Memory B cell (primary cell): ENCODE measurements at regions not wholly inside any gene's neighbourhood (a gene's known extent, or its start where the extent isn't known, plus 50 kb on each side); places are given as distances from the start of the nearest gene placed in this dataset.

Experiments
- ATAC-seq: fragments of 150-1000 bp; cut with Tn5 transposase; 2 replicates; pipeline ENCODE4 v1.10.0; 2021; ENCODE audit warnings: low read depth, mild to moderate bottlenecking, moderate library complexity
- DNase-seq, 2 donors: peaks; one replicate each; pipeline ENCODE4 v3.0.0; 2022; ENCODE audit warnings: low spot score in 2 of 2
- H3K27ac Mint-ChIP-seq: one replicate; pipeline ENCODE4 v1.8.0; 2022; ENCODE audit warnings: mild to moderate bottlenecking, moderate library complexity, mixed read lengths
- H3K27me3 Mint-ChIP-seq: one replicate; pipeline ENCODE4 v1.8.0; 2022; ENCODE audit warnings: mixed read lengths
- H3K36me3 Mint-ChIP-seq: one replicate; pipeline ENCODE4 v1.8.0; 2022; ENCODE audit warnings: mild to moderate bottlenecking, mixed read lengths
- H3K4me1 Mint-ChIP-seq: one replicate; pipeline ENCODE4 v1.8.0; 2022; ENCODE audit warnings: mixed read lengths
- H3K4me3 Mint-ChIP-seq: one replicate; pipeline ENCODE4 v1.8.0; 2022; ENCODE audit warnings: mild to moderate bottlenecking, moderate library complexity, mixed read lengths
- H3K9me3 Mint-ChIP-seq: one replicate; pipeline ENCODE4 v1.8.0; 2022; ENCODE audit warnings: mixed read lengths

DNA sequence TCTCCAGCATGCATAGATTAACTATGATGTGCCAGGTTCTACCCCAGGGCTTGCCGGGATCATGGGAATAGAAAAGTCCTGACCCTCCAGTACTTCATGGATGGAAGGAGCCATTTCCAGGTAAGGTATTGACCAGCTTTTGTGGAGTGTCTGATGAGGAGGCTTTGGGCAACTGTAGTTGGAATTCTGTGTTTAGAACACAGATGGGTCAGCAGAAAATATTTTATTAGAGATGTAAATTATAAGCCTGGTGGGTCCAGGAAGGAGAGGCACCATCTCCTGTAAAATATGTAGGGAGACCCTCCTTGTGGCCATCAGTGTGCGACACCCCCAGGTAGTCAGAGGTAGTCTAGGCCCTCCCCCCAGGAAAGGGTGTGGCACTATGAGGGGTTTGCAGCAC lies 156.2 kb downstream of the IRX1 start:
- no peak for DNase-seq
- H3K9me3 Mint-ChIP-seq, result peaks cover 7% of the 10 kb centered on the region
- ATAC-seq, result no peak
- no peaks in the 10 kb centered on the region for H3K27me3 Mint-ChIP-seq
- no peaks in the 10 kb centered on the region for H3K4me1 Mint-ChIP-seq
- H3K36me3 Mint-ChIP-seq, result no peaks in the 10 kb centered on the region
- H3K27ac Mint-ChIP-seq, result no peak overlapping the region
- no peak overlapping the region for H3K4me3 Mint-ChIP-seq

DNA sequence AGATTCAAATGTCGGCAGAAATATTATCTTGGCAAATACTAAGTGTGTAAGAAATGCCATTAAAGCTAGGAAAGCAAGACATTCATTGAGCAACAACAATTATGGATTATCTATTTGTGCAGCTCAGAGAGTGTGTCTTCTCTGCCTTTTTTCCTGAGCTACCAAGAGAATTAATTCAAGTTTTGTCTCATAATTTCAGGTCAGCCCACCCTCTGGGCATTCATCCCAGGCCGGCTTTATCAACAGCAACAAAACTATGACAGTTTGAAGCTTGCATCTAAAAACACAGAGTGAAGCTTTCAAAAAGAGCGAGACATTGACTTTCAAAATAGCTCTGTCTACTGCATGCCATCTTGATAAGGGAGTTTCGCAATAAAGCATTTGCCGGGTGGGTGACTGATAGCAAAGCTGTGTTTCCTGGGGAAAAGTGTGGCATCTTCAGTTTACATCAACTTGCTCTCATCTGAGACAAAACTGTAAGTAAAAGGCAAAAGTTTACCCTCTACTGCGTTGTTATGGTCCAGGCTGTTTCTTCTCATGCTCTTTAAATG lies 182.4 kb downstream of the IRX1 start:
- Mint-ChIP-seq H3K27ac (no peak overlapping the region), H3K4me1 (no peaks in the 10 kb centered on the region), H3K9me3 (peaks cover 2% of the 10 kb centered on the region), H3K4me3 (no peak overlapping the region), H3K27me3 (no peaks in the 10 kb centered on the region), H3K36me3 (no peaks in the 10 kb centered on the region)
- ATAC-seq (no peak), DNase-seq (no peak)

DNA sequence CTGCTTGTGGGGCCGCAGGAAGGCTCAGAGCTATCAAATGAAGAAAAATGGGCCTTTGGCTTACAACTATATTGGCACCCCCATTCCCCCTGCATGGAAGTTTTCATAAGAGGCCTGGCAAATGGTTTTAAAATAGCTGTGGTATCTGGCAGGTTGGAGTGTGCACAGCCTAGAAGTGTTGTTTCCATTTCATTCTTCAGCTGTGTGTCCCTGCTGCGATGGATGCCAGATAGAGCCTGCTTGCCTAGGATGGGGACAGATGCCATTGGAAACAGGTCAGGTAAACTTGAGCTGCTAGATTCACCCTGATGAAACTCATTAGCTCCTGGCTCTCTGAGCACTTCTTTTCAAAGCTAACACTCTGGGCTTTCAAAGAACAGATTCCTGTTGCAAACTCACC lies 183.3 kb downstream of the IRX1 start:
- Mint-ChIP-seq H3K9me3 (peaks cover 1% of the 10 kb centered on the region), H3K4me3 (no peak overlapping the region), H3K36me3 (no peaks in the 10 kb centered on the region), H3K27ac (no peak overlapping the region), H3K27me3 (no peaks in the 10 kb centered on the region), H3K4me1 (no peaks in the 10 kb centered on the region)
- DNase-seq (no peak), ATAC-seq (no peak)

DNA sequence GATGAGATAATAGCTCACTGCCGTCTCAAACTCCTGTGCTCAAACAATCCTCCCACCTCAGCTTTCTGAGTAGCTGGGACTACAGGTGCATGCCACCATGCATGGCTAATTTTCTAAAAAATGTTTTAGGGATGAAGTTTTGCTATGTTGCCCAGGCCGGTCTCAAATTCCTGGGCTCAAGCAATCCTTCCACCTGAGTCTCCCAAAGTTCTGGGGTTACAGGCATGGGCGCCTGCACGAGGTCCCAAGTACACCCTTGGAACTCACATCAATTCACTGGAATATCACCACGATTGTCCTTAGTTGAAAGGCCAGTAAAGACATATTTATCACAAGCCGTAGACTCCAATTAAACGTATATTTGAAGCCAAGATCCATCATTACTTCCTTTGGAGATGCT lies 184.6 kb downstream of the IRX1 start:
- Mint-ChIP-seq H3K27me3 (no peaks in the 10 kb centered on the region), H3K9me3 (no peaks in the 10 kb centered on the region), H3K36me3 (no peaks in the 10 kb centered on the region), H3K27ac (no peak overlapping the region), H3K4me3 (no peak overlapping the region), H3K4me1 (no peaks in the 10 kb centered on the region)
- no peak for DNase-seq
- ATAC-seq, result no peak

DNA sequence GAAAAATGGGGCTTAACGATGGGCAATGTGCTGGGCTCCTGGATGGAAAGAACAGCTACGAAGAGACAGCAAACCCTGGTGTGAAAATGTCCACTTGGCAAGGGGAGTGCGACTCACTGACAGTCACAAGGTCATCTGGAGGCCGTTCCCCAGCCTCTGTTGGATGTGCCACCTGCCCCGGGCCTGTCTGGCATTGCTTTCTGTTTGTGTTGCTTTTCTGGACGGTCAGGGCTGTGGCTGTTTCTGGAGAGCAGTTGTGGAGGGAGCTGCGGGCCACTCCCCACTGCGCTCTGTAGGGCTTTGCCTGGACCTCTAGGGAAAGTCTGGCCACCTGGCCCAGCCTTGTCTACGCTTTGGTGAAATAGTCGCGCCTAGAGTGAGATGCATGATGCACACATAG lies 185.3 kb downstream of the IRX1 start:
- Mint-ChIP-seq H3K27ac (no peak overlapping the region), H3K27me3 (no peaks in the 10 kb centered on the region), H3K9me3 (no peaks in the 10 kb centered on the region), H3K36me3 (no peaks in the 10 kb centered on the region), H3K4me1 (no peaks in the 10 kb centered on the region), H3K4me3 (no peak overlapping the region)
- no peak for DNase-seq
- ATAC-seq, result no peak

DNA sequence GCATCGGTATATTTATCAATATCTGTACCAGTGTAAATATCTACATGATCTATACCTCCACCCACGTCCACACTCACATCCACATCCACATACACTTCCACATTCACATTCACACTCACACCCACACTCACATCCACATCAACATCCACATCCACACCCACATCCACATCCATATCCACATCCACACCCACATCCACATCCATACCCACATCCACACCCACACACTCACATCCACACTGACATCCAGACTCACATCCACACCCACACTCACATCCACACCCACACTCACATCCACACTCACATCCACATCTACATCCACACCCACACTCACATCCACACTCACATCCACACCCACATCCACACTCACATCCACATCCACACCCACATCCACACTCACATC lies 189.2 kb downstream of the IRX1 start:
- Mint-ChIP-seq H3K27me3 (no peaks in the 10 kb centered on the region), H3K9me3 (no peaks in the 10 kb centered on the region), H3K4me1 (no peaks in the 10 kb centered on the region), H3K36me3 (no peaks in the 10 kb centered on the region), H3K4me3 (no peak overlapping the region), H3K27ac (no peak overlapping the region)
- ATAC-seq (no peak), DNase-seq (no peak)

DNA sequence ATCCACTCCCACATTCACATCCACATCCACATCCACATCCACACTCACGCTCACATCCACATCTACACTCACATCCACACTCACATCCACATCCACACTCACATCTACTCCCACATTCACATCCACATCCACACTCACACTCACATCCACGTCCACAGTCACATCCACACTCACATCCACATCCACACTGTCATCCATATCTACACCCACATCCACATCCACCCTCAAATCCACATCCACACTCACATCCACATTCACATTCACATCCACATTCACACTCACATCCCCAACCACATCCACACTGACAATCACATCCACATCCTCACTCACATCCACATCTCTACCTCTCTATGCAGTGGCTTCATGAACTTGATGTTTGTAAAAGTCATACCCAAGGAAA lies 190.5 kb downstream of the IRX1 start:
- Mint-ChIP-seq H3K27me3 (no peaks in the 10 kb centered on the region), H3K36me3 (no peaks in the 10 kb centered on the region), H3K4me3 (no peak overlapping the region), H3K4me1 (no peaks in the 10 kb centered on the region), H3K27ac (no peak overlapping the region), H3K9me3 (no peaks in the 10 kb centered on the region)
- no peak for DNase-seq
- ATAC-seq, result no peak

DNA sequence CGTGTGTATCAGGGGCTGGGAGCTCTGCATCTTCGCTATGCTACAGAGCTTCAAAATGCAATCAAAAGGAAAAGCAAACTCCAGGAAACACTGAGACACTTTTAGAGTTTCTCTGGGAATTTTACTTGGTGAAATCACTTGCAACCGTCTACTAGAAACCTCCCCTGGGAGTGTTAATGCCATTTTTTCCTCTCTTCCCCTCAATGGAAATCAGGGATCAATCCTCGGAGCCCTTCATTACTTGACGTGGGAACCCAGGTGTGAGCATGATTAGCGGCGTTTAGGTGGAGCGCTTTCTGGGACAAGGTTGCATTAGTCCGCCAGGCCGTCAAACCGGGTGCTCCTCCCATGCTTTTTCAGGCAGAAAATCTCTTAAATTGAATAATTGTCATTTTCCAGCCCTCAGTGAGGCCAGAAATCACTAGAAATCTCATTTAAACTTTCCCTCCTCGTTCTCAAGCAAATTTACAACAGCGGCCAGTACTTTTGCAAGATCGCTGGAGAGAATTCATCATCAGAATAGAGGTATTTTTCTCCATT lies 191.3 kb downstream of the IRX1 start:
- Mint-ChIP-seq H3K36me3 (no peaks in the 10 kb centered on the region), H3K9me3 (no peaks in the 10 kb centered on the region), H3K27ac (no peak overlapping the region), H3K4me3 (no peak overlapping the region), H3K27me3 (no peaks in the 10 kb centered on the region), H3K4me1 (no peaks in the 10 kb centered on the region)
- ATAC-seq (no peak), DNase-seq (no peak)

DNA sequence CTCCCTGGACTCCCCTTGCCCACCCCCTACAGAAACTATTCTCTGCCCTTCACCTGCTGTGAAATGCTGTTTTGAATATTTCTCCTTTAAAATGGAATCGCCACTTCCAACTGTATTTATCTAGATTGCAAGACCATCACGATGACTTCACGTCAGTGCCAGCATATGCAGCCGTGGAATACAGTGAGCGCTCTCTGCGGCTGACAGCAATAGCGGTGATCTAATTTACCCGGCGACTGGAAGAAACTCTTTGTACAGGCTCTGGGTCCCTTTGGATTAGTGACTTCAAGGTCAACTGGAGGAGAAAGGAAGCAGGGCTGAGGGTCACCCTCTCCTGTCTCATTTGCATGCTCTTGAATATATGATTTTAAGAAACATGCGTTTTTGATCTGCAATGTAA lies 192.0 kb downstream of the IRX1 start:
- Mint-ChIP-seq H3K9me3 (no peaks in the 10 kb centered on the region), H3K4me3 (no peak overlapping the region), H3K4me1 (no peaks in the 10 kb centered on the region), H3K36me3 (no peaks in the 10 kb centered on the region), H3K27me3 (no peaks in the 10 kb centered on the region), H3K27ac (no peak overlapping the region)
- DNase-seq, result no peak
- no peak for ATAC-seq

DNA sequence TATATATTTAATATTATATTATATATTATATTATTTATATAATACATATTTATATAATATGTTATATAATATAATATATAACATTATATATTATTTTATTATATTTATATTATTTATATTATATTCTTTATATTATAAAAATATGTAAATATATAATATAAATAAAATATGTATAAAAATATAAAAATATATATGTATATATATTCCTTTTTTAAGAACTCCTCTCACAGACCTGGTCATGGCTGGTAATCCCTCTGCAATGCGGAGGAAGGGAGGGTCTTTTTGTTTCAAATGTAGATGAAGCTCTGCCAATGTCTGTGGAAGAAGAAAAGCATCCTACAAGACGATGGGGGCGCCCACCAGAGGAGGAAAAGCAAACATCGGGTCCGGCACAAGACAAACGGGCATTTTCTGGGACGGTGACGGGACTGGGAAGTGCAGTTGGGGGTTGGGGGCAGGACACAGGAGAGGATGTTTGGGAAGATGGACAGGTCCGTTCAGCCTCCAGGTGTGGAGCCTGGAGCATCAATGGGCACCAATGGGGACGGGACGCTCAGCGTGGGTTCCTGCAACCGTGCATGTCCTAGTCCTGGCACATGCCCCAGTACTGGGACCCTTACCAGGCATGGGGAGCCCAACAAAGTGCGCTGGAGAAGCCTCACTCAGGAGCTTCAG lies 194.0 kb downstream of the IRX1 start:
- H3K4me3 Mint-ChIP-seq, result no peak overlapping the region
- ATAC-seq, result no peak
- H3K27me3 Mint-ChIP-seq, result no peaks in the 10 kb centered on the region
- no peaks in the 10 kb centered on the region for H3K4me1 Mint-ChIP-seq
- no peak for DNase-seq
- H3K27ac Mint-ChIP-seq, result no peak overlapping the region
- H3K9me3 Mint-ChIP-seq, result peaks cover 5% of the 10 kb centered on the region
- no peaks in the 10 kb centered on the region for H3K36me3 Mint-ChIP-seq

DNA sequence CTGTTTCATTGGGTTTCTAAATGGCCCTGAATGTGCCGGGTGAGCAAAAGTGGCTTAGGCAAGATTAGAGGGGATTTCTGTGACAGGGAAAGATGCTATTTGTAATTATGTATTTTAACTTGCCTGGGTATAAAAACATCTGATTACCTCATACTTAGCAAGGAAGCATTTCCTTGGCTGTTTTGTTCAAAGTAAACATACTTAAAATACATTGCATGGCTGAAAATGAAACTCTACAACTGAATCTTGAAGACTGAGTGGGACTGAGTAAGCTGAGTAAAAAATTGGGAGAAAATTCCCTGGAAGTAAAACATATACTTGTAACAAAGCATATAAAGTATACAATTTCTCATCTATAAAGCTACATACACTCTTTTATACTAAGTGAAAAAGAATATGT lies 197.5 kb downstream of the IRX1 start:
- Mint-ChIP-seq H3K4me3 (no peak overlapping the region), H3K36me3 (no peaks in the 10 kb centered on the region), H3K27ac (no peak overlapping the region), H3K4me1 (no peaks in the 10 kb centered on the region), H3K9me3 (peaks cover 7% of the 10 kb centered on the region), H3K27me3 (no peaks in the 10 kb centered on the region)
- DNase-seq (no peak), ATAC-seq (no peak)

DNA sequence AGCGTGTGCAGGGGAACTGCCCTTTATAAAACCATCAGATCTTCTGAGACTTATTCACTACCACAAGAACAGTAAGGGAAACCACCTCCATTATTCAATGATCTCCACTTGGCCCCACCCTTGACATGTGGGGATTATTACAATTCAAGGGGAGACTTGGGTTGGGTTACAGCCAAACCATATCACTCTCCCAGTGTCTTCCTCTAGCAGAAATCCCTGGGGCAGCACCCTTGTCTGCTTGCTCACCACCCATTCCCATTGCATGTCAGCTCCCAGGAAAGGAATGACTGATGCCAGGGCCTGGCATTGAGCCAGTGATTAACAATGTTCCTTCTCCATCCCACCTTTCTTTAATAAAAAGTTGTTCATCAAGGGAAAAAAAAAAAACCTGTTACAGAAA lies 199.0 kb downstream of the IRX1 start:
- Mint-ChIP-seq H3K27me3 (no peaks in the 10 kb centered on the region), H3K36me3 (no peaks in the 10 kb centered on the region), H3K27ac (no peak overlapping the region), H3K4me1 (no peaks in the 10 kb centered on the region), H3K9me3 (peaks cover 7% of the 10 kb centered on the region), H3K4me3 (no peak overlapping the region)
- ATAC-seq (no peak), DNase-seq (no peak)

DNA sequence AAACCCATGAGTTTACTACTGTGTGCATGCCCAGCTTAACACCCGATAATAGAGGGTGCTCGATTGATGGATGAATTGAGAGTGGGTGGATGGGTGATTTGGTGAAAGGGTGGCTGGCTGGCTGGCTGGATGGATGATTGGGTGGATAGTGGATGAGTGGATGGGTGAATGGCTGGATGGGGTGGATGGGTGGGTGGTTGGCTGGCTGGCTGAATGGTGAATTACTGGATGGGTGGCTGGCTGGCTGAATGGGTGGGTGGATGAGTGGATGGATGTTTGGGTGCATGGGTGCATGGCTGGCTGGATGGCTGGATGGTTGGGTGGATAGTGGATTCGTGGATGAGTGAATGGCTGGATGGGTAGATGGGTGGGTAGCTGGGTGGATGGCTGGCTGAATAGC lies 201.1 kb downstream of the IRX1 start:
- H3K9me3 Mint-ChIP-seq, result peaks cover 8% of the 10 kb centered on the region
- H3K27me3 Mint-ChIP-seq, result no peaks in the 10 kb centered on the region
- no peak for ATAC-seq
- H3K4me3 Mint-ChIP-seq, result no peak overlapping the region
- no peaks in the 10 kb centered on the region for H3K4me1 Mint-ChIP-seq
- H3K27ac Mint-ChIP-seq, result no peak overlapping the region
- H3K36me3 Mint-ChIP-seq, result no peaks in the 10 kb centered on the region
- DNase-seq, result no peak

DNA sequence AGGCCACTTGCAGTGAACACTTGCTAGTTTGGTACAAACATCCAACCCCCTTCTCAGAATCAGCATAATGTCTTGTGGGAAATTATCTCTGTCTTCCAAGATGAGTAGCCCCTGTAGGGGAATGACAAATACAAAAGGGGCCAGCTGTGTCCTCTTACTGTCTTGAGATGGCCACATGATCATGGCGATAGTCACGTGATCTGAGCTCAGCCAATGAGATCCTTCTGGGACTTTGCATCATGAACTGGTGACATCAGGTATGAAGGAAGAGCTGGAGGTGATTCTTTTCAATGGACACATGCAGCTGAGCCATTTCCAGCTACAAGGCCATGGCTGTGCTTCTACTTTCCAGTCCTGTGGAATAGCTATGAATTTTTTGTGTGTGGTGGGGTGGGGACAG lies 206.3 kb downstream of the IRX1 start:
- H3K4me1 Mint-ChIP-seq, result no peaks in the 10 kb centered on the region
- H3K9me3 Mint-ChIP-seq, result peaks cover 2% of the 10 kb centered on the region
- H3K4me3 Mint-ChIP-seq, result no peak overlapping the region
- no peaks in the 10 kb centered on the region for H3K36me3 Mint-ChIP-seq
- ATAC-seq, result no peak
- no peak for DNase-seq
- no peak overlapping the region for H3K27ac Mint-ChIP-seq
- no peaks in the 10 kb centered on the region for H3K27me3 Mint-ChIP-seq

DNA sequence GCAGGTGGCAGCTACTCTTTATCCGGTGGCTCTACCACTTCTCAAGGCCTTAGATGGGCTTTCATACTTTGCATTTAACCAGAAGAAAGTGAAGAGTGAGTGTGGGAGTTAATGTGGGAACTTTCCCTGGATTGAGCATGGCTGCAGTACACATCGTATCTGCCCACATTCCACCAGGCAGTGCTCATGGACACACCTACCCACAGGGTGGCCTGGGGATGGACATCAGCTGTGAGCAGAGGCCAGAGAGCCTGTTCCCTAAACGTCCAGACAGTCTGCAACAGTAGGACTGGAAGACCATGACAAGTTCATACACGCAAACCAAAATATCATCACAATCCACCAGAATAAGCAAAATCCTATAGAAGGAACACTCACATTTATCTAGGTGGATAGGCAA lies 213.8 kb downstream of the IRX1 start:
- H3K9me3 Mint-ChIP-seq, result peaks cover 1% of the 10 kb centered on the region
- H3K4me1 Mint-ChIP-seq, result no peaks in the 10 kb centered on the region
- no peak for DNase-seq
- H3K4me3 Mint-ChIP-seq, result no peak overlapping the region
- H3K36me3 Mint-ChIP-seq, result no peaks in the 10 kb centered on the region
- no peaks in the 10 kb centered on the region for H3K27me3 Mint-ChIP-seq
- no peak for ATAC-seq
- H3K27ac Mint-ChIP-seq, result no peak overlapping the region
